Suppressor macrophage treated with lipopolysaccharide for 4 hours (primary cell): ENCODE measurements at regions not wholly inside any gene's neighbourhood (a gene's known extent, or its start where the extent isn't known, plus 50 kb on each side); places are given as distances from the start of the nearest gene placed in this dataset.

Source experiments
- DNase-seq: peaks from one replicate; pipeline ENCODE4 v3.0.0-alpha.2; 2020

- no peak for DNase-seq
These were observed 129.7 kb downstream of the CEP57L1 start for GRCh38 chr6:109224994-109225393.

GRCh38 chr6:109224107-109224875 lies 129.0 kb downstream of the CEP57L1 start:
- DNase-seq: no peak

- DNase-seq: no peak
These were observed 127.5 kb downstream of the CEP57L1 start for GRCh38 chr6:109222848-109223247.

GRCh38 chr6:109221543-109222195 lies 126.4 kb downstream of the CEP57L1 start:
- no peak for DNase-seq
